IMR-90 (cell line): ENCODE measurements at regions not wholly inside any gene's neighbourhood (a gene's known extent, or its start where the extent isn't known, plus 50 kb on each side); places are given as distances from the start of the nearest gene placed in this dataset.
A peak's percentile ranks its signal among the peaks of the same experiment; 100 is the strongest.

Experiments used
- ATAC-seq: fragments of 200-7000 bp; cut with Tn5 transposase; 2 replicates; pipeline ENCODE4 v1.9.1; 2020; ENCODE audit warnings: low read depth, mild to moderate bottlenecking, moderate library complexity
- BruUV-seq: library from RNA; stranded (reverse); fragments of 400-500 nt; replicated peaks from 2 replicates; lab custom pipeline; 2021; lab: Mats Ljungman, UMichigan
- CTCF ChIA-PET: fragments of 300-600 bp; formaldehyde crosslinking; extraction: SDS; loops from one replicate; lab custom pipeline; 2021; ENCODE audit warnings: antibody characterized with exemption; lab: Yijun Ruan, JAX
- POLR2A ChIA-PET: fragments of 300-600 bp; sonication (Branson Sonifier 250); formaldehyde crosslinking; loops from one replicate; lab custom pipeline; 2022; ENCODE audit warnings: antibody characterized with exemption; ENCODE audit not compliant: unreplicated experiment; lab: Charles Lee
- DNase-seq: peaks from one replicate; pipeline ENCODE4 v3.0.0; 2013
- H2AFZ ChIP-seq: replicated peaks from 2 replicates; pipeline ENCODE3; 2013; ENCODE audit warnings: low read length, mild to moderate bottlenecking; ENCODE audit not compliant: poor library complexity
- H2AK5ac ChIP-seq: 2 replicates; pipeline ENCODE4 v1.6.1; 2013; ENCODE audit warnings: low read depth, low read length, inconsistent platforms
- H2AK9ac ChIP-seq: replicated peaks from 2 replicates; pipeline ENCODE3; 2013; ENCODE audit warnings: mild to moderate bottlenecking, low read depth, low read length, moderate library complexity; ENCODE audit not compliant: poor library complexity
- H2BK120ac ChIP-seq: 2 replicates; pipeline ENCODE4 v1.6.1; 2013; ENCODE audit warnings: low read depth, low read length, inconsistent platforms
- H2BK15ac ChIP-seq: 3 replicates; pipeline ENCODE4 v1.6.1; 2013; ENCODE audit warnings: low read depth, low read length, inconsistent platforms
- H2BK20ac ChIP-seq: 2 replicates; pipeline ENCODE4 v1.6.1; 2013; ENCODE audit warnings: low read depth, mild to moderate bottlenecking, inconsistent platforms, low read length, moderate library complexity
- H2BK5ac ChIP-seq: 2 replicates; pipeline ENCODE4 v1.6.1; 2013; ENCODE audit warnings: mild to moderate bottlenecking, low read depth, low read length, inconsistent platforms; ENCODE audit not compliant: poor library complexity, severe bottlenecking
- H3K14ac ChIP-seq: replicated peaks from 2 replicates; pipeline ENCODE4 v1.6.1; 2013; ENCODE audit warnings: low read depth, low read length, inconsistent platforms
- H3K18ac ChIP-seq: 2 replicates; pipeline ENCODE4 v1.6.1; 2013; ENCODE audit warnings: low read depth, low read length, control low read depth
- H3K23ac ChIP-seq: 2 replicates; pipeline ENCODE4 v1.6.1; 2013; ENCODE audit warnings: low read depth, low read length, inconsistent platforms
- H3K27ac ChIP-seq: 2 replicates; pipeline ENCODE4 v1.5.1; 2013; ENCODE audit warnings: mild to moderate bottlenecking, control low read depth, low read length; ENCODE audit not compliant: insufficient read depth
- H3K27me3 ChIP-seq: 2 replicates; pipeline ENCODE4 v1.6.1; 2013; ENCODE audit warnings: low read length; ENCODE audit not compliant: control insufficient read depth, insufficient read depth
- H3K36me3 ChIP-seq: 2 replicates; pipeline ENCODE4 v1.6.1; 2013; ENCODE audit warnings: low read length, mixed read lengths; ENCODE audit not compliant: control insufficient read depth, insufficient read depth
- H3K4ac ChIP-seq: 2 replicates; pipeline ENCODE4 v1.6.1; 2013; ENCODE audit warnings: low read depth, low read length, inconsistent platforms
- H3K4me1 ChIP-seq: 2 replicates; pipeline ENCODE4 v1.6.1; 2013; ENCODE audit warnings: low read length, mixed read lengths; ENCODE audit not compliant: control insufficient read depth, insufficient read depth
- H3K4me2 ChIP-seq: 2 replicates; pipeline ENCODE4 v1.6.1; 2013; ENCODE audit warnings: low read depth, mild to moderate bottlenecking, control low read depth, low read length, moderate library complexity
- H3K4me3 ChIP-seq: 2 replicates; pipeline ENCODE4 v1.5.1; 2013; ENCODE audit warnings: low read depth, mild to moderate bottlenecking, control low read depth, low read length, moderate library complexity; ENCODE audit not compliant: insufficient read depth
- H3K56ac ChIP-seq: 2 replicates; pipeline ENCODE4 v1.6.1; 2013; ENCODE audit warnings: low read length, inconsistent platforms; ENCODE audit not compliant: insufficient read depth; ENCODE audit errors: extremely low read depth
- H3K79me1 ChIP-seq, 2 experiments: 2 replicates each; pipeline ENCODE4 v1.6.1; 2013; ENCODE audit warnings: low read length in 2 of 2, inconsistent platforms in 1 of 2, low read depth in 1 of 2
- H3K9ac ChIP-seq: 2 replicates; pipeline ENCODE4 v1.6.1; 2013; ENCODE audit warnings: low read depth, low read length, control low read depth
- H3K9me1 ChIP-seq: 2 replicates; pipeline ENCODE4 v1.6.1; 2013; ENCODE audit warnings: low read length, inconsistent platforms; ENCODE audit not compliant: insufficient read depth
- H3K9me3 ChIP-seq: 2 replicates; pipeline ENCODE4 v1.6.1; 2013; ENCODE audit warnings: low read length; ENCODE audit not compliant: control insufficient read depth, insufficient read depth
- H4K20me1 ChIP-seq: 2 replicates; pipeline ENCODE4 v1.6.1; 2013; ENCODE audit warnings: low read length, inconsistent platforms; ENCODE audit not compliant: insufficient read depth
- H4K5ac ChIP-seq: 2 replicates; pipeline ENCODE4 v1.6.1; 2013; ENCODE audit warnings: mild to moderate bottlenecking, low read depth, low read length, control low read depth
- H4K8ac ChIP-seq, 2 experiments: 2 replicates each; pipeline ENCODE4 v1.6.1; 2013; ENCODE audit warnings: low read depth in 2 of 2, low read length in 2 of 2, control low read depth in 1 of 2, inconsistent platforms in 1 of 2
- H4K91ac ChIP-seq: 2 replicates; pipeline ENCODE4 v1.6.1; 2013; ENCODE audit warnings: low read depth, low read length, inconsistent platforms; ENCODE audit not compliant: insufficient read depth
- MXI1 ChIP-seq: IDR thresholded peaks from 2 replicates; pipeline ENCODE4 v1.6.1; 2012; ENCODE audit warnings: low read depth, mild to moderate bottlenecking, low read length, moderate library complexity, borderline replicate concordance
- RAD21 ChIP-seq: IDR thresholded peaks from 2 replicates; pipeline ENCODE4 v1.6.1; 2012; ENCODE audit warnings: low read length, improper control_type of control experiment
- SMC3 ChIP-seq: fragments of 150-350 bp; IDR thresholded peaks from 2 replicates; pipeline ENCODE4 v1.6.1; 2016; ENCODE audit warnings: low read depth, mild to moderate bottlenecking, antibody characterized with exemption, low read length, moderate library complexity
- WGBS, 2 experiments: methylation state at CpG; one replicate each; pipeline versions ENCODE4 v1.1.5 to v1.1.7; 2013; ENCODE audit warnings: missing lambda C conversion rate in 2 of 2; ENCODE audit not compliant: insufficient read length in 1 of 2; ENCODE audit errors: extremely low coverage in 2 of 2; 5-methylcytosine and 5-hydroxymethylcytosine counted together
- dilution Hi-C: fragments of 300-500 bp; cut with HindIII; formaldehyde crosslinking; loops from one replicate; pipeline ENCODE4 v1.14.3; 2018; ENCODE audit warnings: low sequenced_read_pairs; ENCODE audit not compliant: unreplicated experiment
- in situ Hi-C: fragments of 300-500 bp; cut with MboI; formaldehyde crosslinking; loops from 3 replicates; pipeline ENCODE4 v1.14.3; 2019; ENCODE audit warnings: low sequenced_read_pairs, inconsistent platforms, mixed read lengths
- intact Hi-C: fragments of 100-400 bp; cut with micrococcal nuclease; formaldehyde crosslinking; loops from 2 replicates; pipeline ENCODE4 v1.10.0; 2022
- TF ChIP-seq, protein P1 (sequence below): conservative IDR thresholded peaks from 2 replicates; pipeline ENCODE4 v1.5.1; 2012; ENCODE audit warnings: mild to moderate bottlenecking, low read depth, low read length, improper control_type of control experiment

DNA sequence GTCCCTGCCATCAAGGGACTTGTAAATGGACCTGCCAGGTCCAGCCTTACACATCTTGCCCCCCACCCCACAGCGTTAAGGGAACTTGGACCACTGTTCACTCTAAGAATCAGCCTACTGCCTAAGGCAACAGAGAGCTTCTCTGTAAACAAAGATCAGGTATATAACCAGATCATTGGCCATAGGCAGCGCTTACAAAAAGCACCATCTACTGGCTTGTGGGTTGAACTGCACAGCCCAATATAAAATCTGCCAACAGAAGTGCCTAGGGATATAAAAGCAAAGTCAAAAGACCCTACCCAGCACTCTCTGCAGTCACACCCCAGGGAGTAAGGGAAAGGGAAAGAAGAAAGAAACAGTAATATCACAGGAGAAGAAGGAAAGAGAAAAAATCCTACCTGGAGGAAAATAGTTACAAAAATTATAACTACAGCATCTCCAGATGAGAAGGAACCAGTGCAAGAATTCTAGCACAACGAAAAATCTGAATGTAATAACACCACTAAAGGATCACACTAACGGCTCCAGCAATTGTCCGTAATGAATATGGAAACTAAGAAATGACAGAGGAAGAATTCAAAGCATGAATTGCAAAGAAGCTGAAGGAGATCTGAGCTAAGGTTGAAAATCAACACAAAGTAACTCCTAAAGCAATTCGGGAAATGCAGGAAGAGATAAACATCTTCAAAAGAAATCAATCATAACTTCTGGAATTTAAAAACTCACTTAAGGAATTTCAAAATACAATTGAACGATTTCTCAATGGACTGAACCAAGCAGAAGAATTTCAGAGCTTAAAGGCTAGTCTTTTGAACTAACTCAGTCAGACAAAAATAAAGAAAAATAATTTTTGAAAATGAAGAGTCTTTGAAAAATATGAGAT lies 95.2 kb upstream of the PCED1B start:
- no peak overlapping the region for H3K56ac ChIP-seq
- peak overlapping the region; percentile 28; the same call in 1 of the 2 replicates for H2BK20ac ChIP-seq
- peak overlapping the region; percentile 16; the same call in 1 of the 3 replicates for H2BK15ac ChIP-seq
- ATAC-seq, result peak; percentile 98
- ChIA-PET CTCF (interaction anchor here (0.5 to 3.3 kb wide), 15 partner anchors 13 to 553 kb away, joined by 3 to 23 read pairs (median 3); no protein-coding TSS in a partner anchor), POLR2A (no interaction called here)
- no peak overlapping the region for H4K5ac ChIP-seq
- no peak overlapping the region for H3K14ac ChIP-seq
- H3K4me3 ChIP-seq, result no peak overlapping the region
- in situ Hi-C loops, result no loop called here
- H3K9ac ChIP-seq, result no peak overlapping the region
- dilution Hi-C loops, result no loop called here
- intact Hi-C loops, result loop anchor here (5.0 kb wide), 1 partner anchor 612 kb away; the partner anchor contains the start of gene SLC38A2
- peak overlapping the region; percentile 62 for H2AK9ac ChIP-seq
- H2BK120ac ChIP-seq, result peak overlapping the region; percentile 50
- H4K8ac ChIP-seq, result peak overlapping the region in 1 of 2 experiments; percentile 4; a peak in 2 of 4 replicates
- peak overlapping the region; percentile 79 for H2AFZ ChIP-seq
- no peak overlapping the region for H2BK5ac ChIP-seq
- H2AK5ac ChIP-seq, result no peak overlapping the region
- TF ChIP-seq SMC3 (peak; percentile 82), RAD21 (peak; percentile 89), MXI1 (no peak)
- TF ChIP-seq, protein P1, sequence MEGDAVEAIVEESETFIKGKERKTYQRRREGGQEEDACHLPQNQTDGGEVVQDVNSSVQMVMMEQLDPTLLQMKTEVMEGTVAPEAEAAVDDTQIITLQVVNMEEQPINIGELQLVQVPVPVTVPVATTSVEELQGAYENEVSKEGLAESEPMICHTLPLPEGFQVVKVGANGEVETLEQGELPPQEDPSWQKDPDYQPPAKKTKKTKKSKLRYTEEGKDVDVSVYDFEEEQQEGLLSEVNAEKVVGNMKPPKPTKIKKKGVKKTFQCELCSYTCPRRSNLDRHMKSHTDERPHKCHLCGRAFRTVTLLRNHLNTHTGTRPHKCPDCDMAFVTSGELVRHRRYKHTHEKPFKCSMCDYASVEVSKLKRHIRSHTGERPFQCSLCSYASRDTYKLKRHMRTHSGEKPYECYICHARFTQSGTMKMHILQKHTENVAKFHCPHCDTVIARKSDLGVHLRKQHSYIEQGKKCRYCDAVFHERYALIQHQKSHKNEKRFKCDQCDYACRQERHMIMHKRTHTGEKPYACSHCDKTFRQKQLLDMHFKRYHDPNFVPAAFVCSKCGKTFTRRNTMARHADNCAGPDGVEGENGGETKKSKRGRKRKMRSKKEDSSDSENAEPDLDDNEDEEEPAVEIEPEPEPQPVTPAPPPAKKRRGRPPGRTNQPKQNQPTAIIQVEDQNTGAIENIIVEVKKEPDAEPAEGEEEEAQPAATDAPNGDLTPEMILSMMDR, result peak; percentile 85
- H3K36me3 ChIP-seq, result no peaks in the 10 kb centered on the region
- no peaks in the 10 kb centered on the region for H4K20me1 ChIP-seq
- no TSS peak for BruUV-seq
- 0 out of 4 replicates have a peak, but pooled peaks cover 0 to 3% of the 10 kb centered on the region in 2 experiments for H3K79me1 ChIP-seq
- peaks cover 7% of the 10 kb centered on the region; the same call in 1 of the 2 replicates for H3K9me1 ChIP-seq
- H3K18ac ChIP-seq, result no peak overlapping the region
- H3K27ac ChIP-seq, result no peak overlapping the region
- DNase-seq, result peak; percentile 75
- H4K91ac ChIP-seq, result peak overlapping the region; percentile 37
- WGBS, 2 experiments, result 17% methylated on average over 1 of the region's 7 CpGs; no CpG with 5 or more reads in 1 of the 2 experiments
- peak overlapping the region; percentile 51 for H3K4ac ChIP-seq
- no peaks in the 10 kb centered on the region for H3K27me3 ChIP-seq
- H3K9me3 ChIP-seq, result no peaks in the 10 kb centered on the region
- no peaks in the 10 kb centered on the region for H3K4me1 ChIP-seq
- no peak overlapping the region for H3K4me2 ChIP-seq
- no peak overlapping the region for H3K23ac ChIP-seq
